SH-SY5Y (cell line): ENCODE measurements at regions not wholly inside any gene's neighbourhood (a gene's known extent, or its start where the extent isn't known, plus 50 kb on each side); places are given as distances from the start of the nearest gene placed in this dataset.

ENCODE experiments used
- GATA2 ChIP-seq: IDR thresholded peaks from 2 replicates; pipeline ENCODE4 v1.6.1; 2011; ENCODE audit warnings: mild to moderate bottlenecking, low read depth, low read length
- GATA3 ChIP-seq: IDR thresholded peaks from 2 replicates; pipeline ENCODE4 v1.6.1; 2011; ENCODE audit warnings: low read depth, mild to moderate bottlenecking, low read length, moderate library complexity

DNA sequence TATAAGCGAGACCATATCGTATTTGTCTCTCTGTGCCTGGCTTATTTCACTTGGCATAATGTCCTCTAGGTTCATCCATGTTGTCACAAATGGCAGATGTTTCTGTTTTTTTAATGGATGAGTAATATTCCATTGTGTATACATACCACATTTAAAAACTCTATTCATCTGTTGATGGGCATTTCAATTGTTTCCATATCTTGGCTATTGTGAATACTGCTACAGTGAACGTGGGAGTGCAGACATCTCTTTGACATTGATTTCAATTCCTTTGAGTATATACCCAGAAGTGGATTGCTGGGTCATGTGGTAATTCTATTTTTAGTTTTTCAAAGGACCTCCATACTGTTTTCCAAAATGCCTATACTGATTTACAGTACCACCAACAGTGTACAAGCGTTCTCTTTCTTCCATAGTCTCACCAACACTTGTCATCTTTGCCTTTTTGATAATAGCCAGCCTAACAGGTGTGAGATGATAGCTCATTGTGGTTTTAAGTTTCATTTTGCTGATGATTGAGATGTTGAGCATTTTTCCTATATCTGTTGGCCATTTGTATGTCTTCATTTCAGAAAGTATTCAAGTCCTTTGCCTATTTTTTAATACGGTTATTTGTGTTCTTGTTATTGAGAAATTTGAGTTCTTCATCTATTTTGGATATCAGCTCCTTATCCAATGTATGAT, 194.7 kb upstream of the E2F8 start:
- TF ChIP-seq GATA2 = no peak
- TF ChIP-seq GATA3 = no peak
